Small intestine (tissue), 7 donors: ENCODE measurements at regions not wholly inside any gene's neighbourhood (a gene's known extent, or its start where the extent isn't known, plus 50 kb on each side); places are given as distances from the start of the nearest gene placed in this dataset.

ENCODE experiments used
- DNase-seq, 2 donors: peaks; one replicate each; pipeline versions ENCODE4 v3.0.0 to v3.0.0-alpha.2; 2013
- FAIRE-seq: peaks from 2 replicates; lab custom pipeline; 2012; peaks lifted over from hg19 to GRCh38; lab: Jason Lieb, UNC
- H3K27ac ChIP-seq, 3 donors: one replicate each; pipeline ENCODE4 v1.5.1; 2013; ENCODE audit warnings: low read length in 2 of 3, mild to moderate bottlenecking in 2 of 3, control low read depth in 1 of 3, inconsistent platforms in 1 of 3, low read depth in 1 of 3, moderate library complexity in 1 of 3
- H3K27me3 ChIP-seq, 3 donors: one replicate each; pipeline ENCODE4 v1.6.1; 2013; ENCODE audit warnings: low read length in 3 of 3, inconsistent platforms in 1 of 3; ENCODE audit not compliant: control insufficient read depth in 3 of 3, insufficient read depth in 3 of 3
- H3K36me3 ChIP-seq, 3 donors: one replicate each; pipeline ENCODE4 v1.6.1; 2013; ENCODE audit warnings: low read length in 3 of 3, inconsistent platforms in 1 of 3, low read depth in 1 of 3, mild to moderate bottlenecking in 1 of 3, moderate library complexity in 1 of 3; ENCODE audit not compliant: control insufficient read depth in 3 of 3, insufficient read depth in 2 of 3
- H3K4me1 ChIP-seq, 3 donors: one replicate each; pipeline ENCODE4 v1.6.1; 2013; ENCODE audit warnings: low read length in 2 of 3, inconsistent platforms in 1 of 3, low read depth in 1 of 3, mild to moderate bottlenecking in 1 of 3, moderate library complexity in 1 of 3; ENCODE audit not compliant: control insufficient read depth in 3 of 3, insufficient read depth in 2 of 3
- H3K4me3 ChIP-seq, 3 donors: one replicate each; pipeline ENCODE4 v1.5.1; 2013; ENCODE audit warnings: low read length in 3 of 3, control low read depth in 1 of 3, inconsistent platforms in 1 of 3, low read depth in 1 of 3, mild to moderate bottlenecking in 1 of 3, moderate library complexity in 1 of 3
- H3K9me3 ChIP-seq, 2 donors: one replicate each; pipeline ENCODE4 v1.6.1; 2013; ENCODE audit warnings: low read depth in 1 of 2, low read length in 1 of 2; ENCODE audit not compliant: control insufficient read depth in 2 of 2, insufficient read depth in 1 of 2
- WGBS, 3 donors: extraction: QIAGEN DNeasy Blood & Tissue Kit; methylation state at CpG; one replicate each; pipeline ENCODE4 v1.1.7; 2013; 5-methylcytosine and 5-hydroxymethylcytosine counted together
- donor health status: healthy with polysubstance abuse.
- donor health status: control.
- donor health status: control.
- donor health status: Bipolar disorder and iron deficiency.
- donor health status: healthy.

DNA sequence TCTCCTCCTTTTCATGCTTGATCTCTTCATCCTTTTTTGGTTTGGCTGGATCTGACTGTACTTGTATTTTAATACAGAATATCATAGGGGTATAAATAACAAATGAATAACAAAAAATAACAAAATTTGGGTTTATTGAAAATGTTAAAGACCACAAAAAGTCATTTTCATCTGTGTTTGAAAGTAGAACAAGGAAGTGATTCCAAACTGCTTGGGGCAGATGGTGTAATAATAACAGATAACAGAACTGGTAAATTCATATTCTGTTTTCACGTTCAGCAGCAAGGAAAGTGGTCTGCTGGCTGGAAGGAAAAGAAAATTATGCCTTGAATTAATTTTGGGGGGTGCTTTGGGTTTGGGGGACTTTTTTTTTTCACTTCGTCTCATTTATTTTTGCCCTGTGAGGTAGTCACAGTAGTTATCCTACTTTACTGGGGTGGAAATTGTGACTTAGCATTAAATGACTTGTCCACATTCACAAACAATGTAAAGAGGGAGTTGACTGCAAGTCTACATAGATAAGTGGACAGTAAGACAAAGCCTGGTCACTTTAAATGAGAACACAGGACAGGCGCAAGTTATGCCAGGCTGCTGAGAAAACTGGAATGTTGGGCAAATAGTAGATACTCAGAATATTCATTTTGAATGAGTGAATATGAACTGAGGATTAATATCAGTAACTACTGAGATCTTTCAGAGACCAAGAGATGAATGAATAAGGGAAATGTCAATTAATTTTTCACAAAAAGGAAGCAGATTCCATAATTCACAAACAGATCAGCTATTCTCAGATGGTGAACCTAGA is 193.9 kb upstream of the CITED2 start:
- no peaks in the 10 kb centered on the region for H3K4me1 ChIP-seq
- no peaks in the 10 kb centered on the region for H3K27me3 ChIP-seq
- H3K4me3 ChIP-seq, result no peak overlapping the region
- DNase-seq, result no peak
- H3K27ac ChIP-seq, result no peak overlapping the region
- H3K9me3 ChIP-seq, result no peaks in the 10 kb centered on the region
- H3K36me3 ChIP-seq, result no peaks in the 10 kb centered on the region
- FAIRE-seq, result no peak
- WGBS, 3 donors, result 72 to 79% (median 77%) methylated on average over 3 of the region's 3 CpGs

DNA sequence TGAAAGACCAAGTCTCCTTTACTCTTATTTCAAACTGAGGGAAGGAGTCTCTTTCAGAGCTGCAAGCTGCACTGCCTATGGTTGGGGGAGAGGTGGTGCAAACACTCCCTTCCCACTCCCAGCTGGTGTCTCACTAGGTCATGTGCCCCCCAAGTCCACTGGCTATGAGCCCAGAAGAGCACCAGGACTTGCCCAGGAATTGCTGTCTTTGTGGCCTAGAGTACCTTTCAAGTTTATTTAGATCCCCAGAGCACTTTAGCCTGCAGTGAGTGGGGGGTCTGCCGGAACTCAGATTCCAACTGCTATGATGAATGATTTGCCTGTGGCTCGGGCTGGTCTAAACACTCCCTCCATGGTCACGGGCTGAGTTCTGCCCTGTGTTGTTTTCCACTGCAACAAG is 192.6 kb upstream of the CITED2 start:
- Histone ChIP-seq H3K4me3 (no peak overlapping the region), H3K9me3 (no peaks in the 10 kb centered on the region), H3K27ac (no peak overlapping the region), H3K27me3 (no peaks in the 10 kb centered on the region), H3K4me1 (no peaks in the 10 kb centered on the region), H3K36me3 (no peaks in the 10 kb centered on the region)
- no peak for FAIRE-seq
- WGBS, 3 donors, result 82 to 96% (median 94%) methylated on average over 3 of the region's 3 CpGs
- DNase-seq, result no peak

GRCh38 chr6:139565591-139565990 is 191.1 kb upstream of the CITED2 start:
- H3K4me1 ChIP-seq, result no peaks in the 10 kb centered on the region
- H3K27me3 ChIP-seq, result no peaks in the 10 kb centered on the region
- H3K36me3 ChIP-seq, result no peaks in the 10 kb centered on the region
- WGBS, 3 donors, result 0 to 46% (median 0%) methylated on average over 1 of the region's 1 CpG
- no peak overlapping the region for H3K27ac ChIP-seq
- no peaks in the 10 kb centered on the region for H3K9me3 ChIP-seq
- DNase-seq, result no peak
- no peak overlapping the region for H3K4me3 ChIP-seq
- no peak for FAIRE-seq

- DNase-seq (no peak), FAIRE-seq (no peak)
- Histone ChIP-seq H3K27me3 (no peaks in the 10 kb centered on the region), H3K27ac (no peak overlapping the region), H3K4me1 (no peaks in the 10 kb centered on the region), H3K9me3 (no peaks in the 10 kb centered on the region), H3K36me3 (no peaks in the 10 kb centered on the region), H3K4me3 (no peak overlapping the region)
- WGBS, 3 donors, result 90 to 100% (median 95%) methylated on average over 3 of the region's 3 CpGs
These were observed 183.1 kb upstream of the CITED2 start for GRCh38 chr6:139557547-139557946.

- H3K4me3 ChIP-seq, result no peak overlapping the region
- no peaks in the 10 kb centered on the region for H3K9me3 ChIP-seq
- no peak overlapping the region for H3K27ac ChIP-seq
- no peaks in the 10 kb centered on the region for H3K36me3 ChIP-seq
- H3K4me1 ChIP-seq, result no peaks in the 10 kb centered on the region
- no peaks in the 10 kb centered on the region for H3K27me3 ChIP-seq
- FAIRE-seq (no peak), DNase-seq (no peak)
These were observed 182.1 kb upstream of the CITED2 start for GRCh38 chr6:139556532-139556931.

- H3K36me3 ChIP-seq, result no peaks in the 10 kb centered on the region
- no peak for FAIRE-seq
- H3K27ac ChIP-seq, result no peak overlapping the region
- no peak for DNase-seq
- no peaks in the 10 kb centered on the region for H3K4me1 ChIP-seq
- no peaks in the 10 kb centered on the region for H3K9me3 ChIP-seq
- H3K27me3 ChIP-seq, result no peaks in the 10 kb centered on the region
- 58 to 78% (median 65%) methylated on average over 7 of the region's 7 CpGs for WGBS, 3 donors
- H3K4me3 ChIP-seq, result no peak overlapping the region
These were observed 179.5 kb upstream of the CITED2 start for GRCh38 chr6:139553916-139554315.

- WGBS, 3 donors, result 86 to 98% (median 89%) methylated on average over 2 of the region's 2 CpGs
- Histone ChIP-seq H3K9me3 (no peaks in the 10 kb centered on the region), H3K4me1 (peaks cover 1 to 3% (median 1%) of the 10 kb centered on the region in 3 donors), H3K4me3 (no peak overlapping the region), H3K27ac (no peak overlapping the region), H3K36me3 (no peaks in the 10 kb centered on the region), H3K27me3 (no peaks in the 10 kb centered on the region)
- no peak for FAIRE-seq
- DNase-seq, result no peak
These were observed 176.9 kb upstream of the CITED2 start for GRCh38 chr6:139551376-139551775.

GRCh38 chr6:139550361-139550760 is 175.9 kb upstream of the CITED2 start:
- Histone ChIP-seq H3K36me3 (no peaks in the 10 kb centered on the region), H3K4me3 (no peak overlapping the region), H3K27me3 (no peaks in the 10 kb centered on the region), H3K9me3 (no peaks in the 10 kb centered on the region), H3K4me1 (peaks cover 5 to 11% (median 5%) of the 10 kb centered on the region in 3 donors), H3K27ac (no peak overlapping the region)
- no peak for DNase-seq
- 86% methylated on average over 3 of the region's 3 CpGs for WGBS, 3 donors
- FAIRE-seq, result no peak
